ENCODE measurements at regions not wholly inside any gene's neighbourhood (a gene's known extent, or its start where the extent isn't known, plus 50 kb on each side); places are given as distances from the start of the nearest gene placed in this dataset.

- no peak overlapping the region for H3K4me3 ChIP-seq (ENCODE audit: low read depth, low read length)
- no peak for DNase-seq (ENCODE audit: low read depth)
- TF ChIP-seq CTCF (IDR thresholded peaks at IDR 0.05; ENCODE audit: low read depth, low read length, missing control alignments), result no peak
Observed at GRCh38 chr3:178310949-178311348, 225.3 kb upstream of the KCNMB2 start.

GRCh38 chr3:178313716-178314115 is 222.5 kb upstream of the KCNMB2 start:
- no peak for DNase-seq (ENCODE audit: low read depth)
- H3K4me3 ChIP-seq (ENCODE audit: low read depth, low read length), result no peak overlapping the region
- TF ChIP-seq CTCF (IDR thresholded peaks at IDR 0.05; ENCODE audit: low read depth, low read length, missing control alignments), result no peak

- no peak for TF ChIP-seq CTCF (IDR thresholded peaks at IDR 0.05; ENCODE audit: low read depth, low read length, missing control alignments)
- DNase-seq (ENCODE audit: low read depth), result no peak
- no peak overlapping the region for H3K4me3 ChIP-seq (ENCODE audit: low read depth, low read length)
Observed at GRCh38 chr3:178318340-178318739, 217.9 kb upstream of the KCNMB2 start.

- no peak overlapping the region for H3K4me3 ChIP-seq (ENCODE audit: low read depth, low read length)
- TF ChIP-seq CTCF (IDR thresholded peaks at IDR 0.05; ENCODE audit: low read depth, low read length, missing control alignments), result no peak
- no peak for DNase-seq (ENCODE audit: low read depth)
Observed at GRCh38 chr3:178318941-178319816, 217.1 kb upstream of the KCNMB2 start.

GRCh38 chr3:178320456-178321351 is 215.5 kb upstream of the KCNMB2 start:
- DNase-seq (ENCODE audit: low read depth), result no peak
- TF ChIP-seq CTCF (IDR thresholded peaks at IDR 0.05; ENCODE audit: low read depth, low read length, missing control alignments), result no peak
- H3K4me3 ChIP-seq (ENCODE audit: low read depth, low read length), result no peak overlapping the region

- no peak for DNase-seq (ENCODE audit: low read depth)
- no peak for TF ChIP-seq CTCF (IDR thresholded peaks at IDR 0.05; ENCODE audit: low read depth, low read length, missing control alignments)
- H3K4me3 ChIP-seq (ENCODE audit: low read depth, low read length), result no peak overlapping the region
Observed at GRCh38 chr3:178324356-178324755, 211.9 kb upstream of the KCNMB2 start.

Data from GM12864 (cell line).